ENCODE measurements at regions not wholly inside any gene's neighbourhood (a gene's known extent, or its start where the extent isn't known, plus 50 kb on each side); places are given as distances from the start of the nearest gene placed in this dataset.

DNA sequence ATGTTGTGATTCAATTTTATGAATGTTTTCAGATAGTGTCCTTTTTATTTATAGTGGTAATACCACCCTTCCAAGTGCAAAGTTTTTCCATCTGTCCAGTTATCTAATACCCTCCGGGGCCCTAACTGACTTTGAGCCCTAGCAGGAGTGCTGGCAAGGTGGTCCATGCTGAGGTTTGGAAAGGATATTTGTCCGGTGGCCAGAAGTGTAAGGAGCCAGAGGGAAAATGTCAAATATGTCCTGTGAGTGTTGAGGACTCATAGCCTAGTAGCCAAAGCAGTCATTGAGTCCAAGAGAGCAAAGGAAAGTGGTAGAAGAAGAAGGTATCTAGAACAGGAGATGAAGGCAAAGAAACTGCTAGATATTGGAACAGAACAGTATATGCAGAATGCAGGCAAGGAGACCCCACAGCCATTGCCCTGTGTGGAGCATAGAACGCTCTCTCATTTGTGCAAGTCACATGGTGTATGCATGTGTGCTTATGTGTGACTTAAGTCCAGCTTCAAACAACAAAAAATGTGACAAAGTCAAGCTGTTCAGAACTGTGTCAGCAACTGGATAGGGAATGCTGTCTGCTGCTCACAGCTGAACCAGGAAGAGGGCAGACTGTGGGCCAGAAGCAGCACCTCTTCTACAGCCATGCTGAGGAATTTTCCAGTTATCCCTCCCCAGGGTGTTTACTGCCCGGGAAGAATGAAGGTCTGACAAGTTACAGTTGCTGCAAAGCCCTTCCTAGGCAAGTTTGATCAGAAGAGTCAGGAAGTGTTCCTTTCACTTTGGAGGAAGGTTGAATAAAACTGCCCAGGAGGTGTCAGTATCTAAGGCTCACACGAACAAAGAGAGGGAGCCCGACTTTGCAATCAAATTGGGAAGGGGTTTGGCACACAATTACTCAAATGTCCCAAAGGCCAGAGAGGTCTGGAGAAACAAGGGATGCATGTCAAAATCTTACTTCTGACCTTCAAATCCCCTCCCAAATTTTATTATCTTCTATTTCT lies 463.3 kb upstream of the DMAC1 start:
- DNase-seq (ENCODE audit: low read depth in 2 of 2), result no peak

DNA sequence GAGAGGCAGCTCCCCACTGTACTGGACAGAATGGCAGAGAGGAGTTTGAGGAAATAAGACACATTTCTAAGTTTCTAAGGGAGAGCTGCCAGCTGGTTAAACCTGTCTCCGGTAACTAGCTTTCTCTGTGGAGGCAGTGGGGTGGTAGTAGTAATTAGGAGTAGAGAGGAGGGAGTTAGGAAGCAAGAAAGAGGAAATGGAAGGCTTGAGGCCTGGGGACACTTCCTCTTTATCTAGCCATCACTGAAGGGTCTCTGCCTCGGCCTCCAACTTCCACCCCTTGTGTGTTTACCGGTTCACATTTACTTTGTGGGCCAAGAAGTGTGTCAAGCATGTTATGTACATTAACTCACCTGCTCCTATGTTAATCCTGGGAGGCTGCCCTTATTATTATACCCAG lies 462.2 kb upstream of the DMAC1 start:
- DNase-seq (ENCODE audit: low read depth in 2 of 2), result no peak

DNA sequence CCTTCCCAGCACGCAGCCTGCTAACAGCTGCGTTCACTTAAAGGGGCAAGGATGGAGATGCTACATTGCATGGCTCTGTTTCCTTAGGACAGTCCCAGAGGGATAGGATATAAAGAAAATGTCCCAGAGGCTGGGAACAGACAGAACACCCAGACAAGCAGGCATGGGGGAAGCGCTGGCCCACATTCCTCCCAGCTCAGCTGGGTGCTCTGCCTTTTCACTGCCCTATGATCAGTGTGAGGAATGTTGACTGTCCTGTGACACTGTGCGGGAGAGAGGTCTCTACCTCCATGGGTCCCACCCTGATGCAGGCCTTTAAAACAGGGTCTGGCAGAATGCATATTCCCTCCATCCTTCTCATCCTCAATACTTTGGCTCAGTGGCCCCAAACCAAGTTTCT lies 459.4 kb upstream of the DMAC1 start:
- DNase-seq (ENCODE audit: low read depth in 2 of 2), result no peak

DNA sequence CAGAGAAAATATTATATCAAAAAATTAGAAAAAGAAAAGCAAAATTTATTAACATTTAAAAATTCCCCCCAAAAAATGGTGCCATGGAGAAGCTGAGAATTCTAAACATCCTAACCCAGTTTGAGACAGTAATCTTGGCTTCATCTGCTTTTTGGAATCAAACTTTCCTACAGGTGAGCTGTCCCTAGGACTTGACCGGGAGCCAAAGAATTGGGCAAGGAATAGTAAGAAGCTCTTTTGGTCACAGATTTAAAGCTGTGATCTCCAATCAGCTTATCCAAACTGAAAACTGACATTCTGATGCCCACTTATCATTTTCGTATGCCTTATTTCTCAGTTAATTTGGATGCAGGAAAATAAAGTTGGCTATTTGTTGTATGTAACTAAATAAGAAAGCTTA lies 457.3 kb upstream of the DMAC1 start:
- no peak for DNase-seq (ENCODE audit: low read depth in 2 of 2)

DNA sequence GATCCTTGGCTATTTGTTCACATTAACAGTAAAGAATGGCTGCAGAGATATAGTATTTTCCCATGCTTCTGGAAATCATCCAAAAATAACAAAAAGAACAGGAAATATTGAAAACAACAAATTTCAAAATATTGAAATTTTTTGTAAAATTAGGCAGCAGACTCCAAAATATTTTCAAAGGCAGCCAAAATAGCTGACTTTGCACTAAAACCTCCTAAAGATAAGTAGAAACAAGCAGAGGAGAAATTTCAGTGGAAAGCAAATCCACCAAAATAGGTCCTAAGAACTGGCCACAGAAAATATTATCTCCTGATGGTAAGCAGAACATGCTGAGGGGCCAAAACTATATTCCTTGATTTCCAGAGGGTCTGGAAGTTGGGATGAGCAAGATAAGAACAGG lies 456.3 kb upstream of the DMAC1 start:
- DNase-seq (ENCODE audit: low read depth in 2 of 2), result no peak

DNA sequence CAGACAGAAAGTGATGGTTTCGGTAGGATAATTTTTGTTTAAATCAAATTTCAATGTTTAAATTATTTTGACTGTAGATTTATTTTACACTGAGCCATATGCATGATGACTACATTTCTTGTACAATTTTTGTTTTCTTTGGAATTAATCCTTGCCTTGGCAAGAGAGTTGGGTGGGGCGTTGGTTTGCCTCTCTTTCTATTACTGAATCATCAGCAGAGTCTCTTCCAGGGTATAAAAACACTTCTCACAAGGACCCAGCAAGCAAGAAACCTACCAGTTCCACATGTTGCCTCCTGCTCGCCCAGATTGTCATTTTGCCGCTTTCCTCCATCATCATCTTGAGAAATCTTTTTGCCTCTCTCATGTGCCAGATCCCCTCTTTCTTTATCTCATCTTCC lies 455.0 kb upstream of the DMAC1 start:
- no peak for DNase-seq (ENCODE audit: low read depth in 2 of 2)

DNA sequence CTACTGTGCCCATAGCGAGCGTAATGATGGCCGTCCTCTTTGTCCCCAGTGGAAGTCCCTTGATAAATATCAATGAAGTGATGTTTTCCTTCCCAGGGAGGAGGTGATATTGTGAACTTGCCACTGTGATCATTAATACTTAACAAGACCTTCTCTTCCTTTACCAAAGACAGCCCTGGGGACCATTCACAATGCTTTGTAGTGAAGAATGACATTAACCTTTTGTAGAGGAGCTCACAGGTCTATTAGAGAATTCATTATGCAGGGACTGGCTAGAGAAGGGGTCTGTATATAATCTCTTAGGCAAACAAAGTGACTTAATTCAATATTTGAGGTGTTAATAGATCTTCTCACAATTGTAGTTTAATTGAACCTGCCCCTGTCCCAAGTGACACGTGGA lies 452.9 kb upstream of the DMAC1 start:
- no peak for DNase-seq (ENCODE audit: low read depth in 2 of 2)

DNA sequence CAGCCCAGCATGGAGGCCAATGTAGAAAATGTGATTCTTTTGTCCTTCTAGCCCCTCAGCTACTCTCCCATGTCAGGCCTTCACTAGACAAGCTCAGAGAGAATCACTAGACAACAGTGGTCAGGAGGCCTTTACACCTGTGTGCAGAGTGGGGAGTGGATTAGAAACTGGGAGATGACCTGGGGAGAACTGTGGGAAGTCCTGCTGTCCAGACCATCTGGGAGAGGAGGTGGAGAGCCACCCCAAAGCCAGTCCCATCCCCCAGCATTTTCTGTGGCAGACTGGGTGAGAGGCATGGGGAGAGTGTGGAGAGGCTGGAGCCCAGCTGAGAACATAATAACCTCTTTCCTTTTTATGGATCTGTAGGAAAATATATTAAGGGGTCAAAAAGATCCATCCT lies 452.0 kb upstream of the DMAC1 start:
- DNase-seq (ENCODE audit: low read depth in 2 of 2), result no peak

DNA sequence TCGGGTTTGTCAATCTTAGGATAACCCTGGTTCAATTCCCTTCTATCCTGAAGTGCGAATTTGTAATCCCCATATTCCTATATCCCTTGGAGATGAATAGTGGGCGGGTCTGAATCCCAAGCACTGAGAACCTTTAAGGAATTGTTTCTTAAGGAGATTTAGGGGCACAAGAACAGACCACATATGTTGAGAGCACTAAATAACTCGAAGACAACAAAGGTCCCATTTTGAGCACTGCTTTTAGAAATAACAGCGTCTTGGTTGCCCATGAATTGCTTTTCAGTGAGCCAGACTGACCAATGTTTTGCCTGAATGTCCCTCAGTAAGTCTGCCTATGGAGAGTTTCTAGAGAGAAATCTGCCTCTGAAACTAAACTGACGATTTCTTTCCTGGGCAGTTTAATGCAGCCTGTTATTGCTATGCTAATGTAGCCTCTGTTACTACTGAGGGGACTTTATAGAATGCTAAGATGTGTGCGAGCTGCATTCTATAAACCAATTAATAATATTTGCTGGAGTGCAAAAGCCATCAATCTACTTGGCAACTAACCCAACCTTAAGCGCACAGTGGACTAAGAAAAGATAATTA lies 445.0 kb upstream of the DMAC1 start:
- no peak for DNase-seq (ENCODE audit: low read depth in 2 of 2)

DNA sequence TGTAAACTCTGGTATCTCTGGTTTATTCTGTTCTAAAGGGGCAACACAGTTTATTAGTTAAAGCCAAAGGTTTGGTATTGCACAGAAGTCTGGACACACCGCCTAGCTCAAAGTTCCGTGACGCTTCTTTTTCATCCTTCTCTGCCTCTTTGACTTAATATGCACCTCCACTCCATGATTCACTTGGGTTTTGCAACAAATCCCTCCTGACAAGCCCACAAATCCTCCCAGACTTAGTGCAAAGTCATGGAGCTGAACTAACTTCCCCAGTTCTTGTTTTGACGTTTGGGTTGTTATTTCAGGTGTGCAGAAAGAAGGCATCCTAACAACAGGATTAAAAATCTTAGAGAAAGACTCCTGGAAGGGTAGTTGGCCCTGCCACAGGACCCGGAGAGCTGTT lies 441.6 kb upstream of the DMAC1 start:
- no peak for DNase-seq (ENCODE audit: low read depth in 2 of 2)

DNA sequence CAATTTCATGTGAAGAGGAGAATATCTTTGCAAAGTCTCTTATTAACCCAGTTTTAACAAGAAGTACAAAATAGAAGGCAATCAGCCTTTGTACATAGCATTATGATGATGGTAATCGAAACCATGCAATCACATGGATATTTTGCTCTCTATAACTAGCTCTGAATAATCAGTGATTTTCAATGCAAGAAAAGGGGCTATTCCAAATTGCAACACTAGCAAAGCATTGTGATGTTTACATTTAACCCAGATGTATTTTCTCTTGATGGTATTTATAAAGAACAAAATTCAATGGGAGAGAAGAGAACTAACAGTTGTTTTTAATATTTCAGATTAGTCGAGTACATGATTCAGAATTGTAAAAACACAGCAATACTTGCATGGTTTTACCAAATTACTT lies 437.5 kb upstream of the DMAC1 start:
- DNase-seq (ENCODE audit: low read depth in 2 of 2), result no peak

DNA sequence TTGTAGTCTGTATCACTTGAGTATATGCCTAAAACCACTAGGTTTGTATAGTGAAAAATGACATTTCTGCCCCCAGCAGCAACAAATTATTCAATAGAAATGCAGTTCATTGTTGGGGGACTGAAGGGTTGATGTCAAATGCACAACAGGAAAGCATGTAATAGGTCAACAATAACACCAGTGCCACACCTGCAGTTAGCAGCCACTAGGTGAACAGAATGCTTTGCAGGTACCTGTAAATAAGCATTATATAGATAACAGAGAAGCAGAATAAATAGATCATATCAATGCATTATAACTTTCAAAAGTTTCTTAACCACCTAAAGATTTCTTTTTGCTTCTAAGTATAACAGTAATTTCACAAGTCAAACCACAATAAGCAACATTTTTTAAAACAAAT lies 435.9 kb upstream of the DMAC1 start:
- DNase-seq (ENCODE audit: low read depth in 2 of 2), result no peak

DNA sequence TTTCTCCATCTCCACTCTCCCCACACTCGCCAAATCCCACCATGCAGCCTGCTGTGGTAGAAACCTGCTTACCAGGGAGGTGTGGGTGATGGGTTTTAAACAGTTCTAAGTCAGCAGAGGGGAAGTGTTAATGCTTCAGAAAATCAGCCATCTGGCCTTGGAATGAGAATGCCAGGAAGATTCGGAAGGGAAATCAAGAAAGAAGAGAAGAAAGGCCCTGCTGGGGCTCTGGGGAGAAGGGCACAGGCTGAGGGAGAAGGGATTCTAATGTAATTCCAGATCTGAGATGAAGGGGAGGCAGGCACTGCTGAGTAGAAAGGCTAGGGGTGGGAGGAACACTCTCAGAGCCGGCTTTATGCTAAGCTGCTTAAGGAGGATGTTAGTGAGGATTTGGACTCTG lies 434.7 kb upstream of the DMAC1 start:
- DNase-seq (ENCODE audit: low read depth in 2 of 2), result no peak

DNA sequence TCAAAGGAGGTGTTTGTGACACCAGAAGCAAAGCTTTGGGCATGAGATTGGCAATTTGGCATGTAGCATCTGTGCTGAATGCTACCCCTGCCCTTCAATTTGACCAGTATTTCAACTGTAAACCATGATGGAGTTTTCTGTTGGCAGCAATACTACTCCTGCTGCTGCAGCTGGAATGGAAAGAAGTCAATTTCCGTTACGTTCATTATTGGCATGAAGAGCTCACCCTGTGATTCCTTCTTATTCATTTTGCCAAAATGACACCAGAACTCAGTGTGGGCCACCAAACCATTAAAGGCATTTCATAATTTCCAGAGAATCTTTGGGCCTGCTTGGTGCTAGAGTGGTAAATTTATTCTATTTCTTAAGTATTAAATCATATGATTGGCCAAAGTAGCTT lies 433.1 kb upstream of the DMAC1 start:
- no peak for DNase-seq (ENCODE audit: low read depth in 2 of 2)

DNA sequence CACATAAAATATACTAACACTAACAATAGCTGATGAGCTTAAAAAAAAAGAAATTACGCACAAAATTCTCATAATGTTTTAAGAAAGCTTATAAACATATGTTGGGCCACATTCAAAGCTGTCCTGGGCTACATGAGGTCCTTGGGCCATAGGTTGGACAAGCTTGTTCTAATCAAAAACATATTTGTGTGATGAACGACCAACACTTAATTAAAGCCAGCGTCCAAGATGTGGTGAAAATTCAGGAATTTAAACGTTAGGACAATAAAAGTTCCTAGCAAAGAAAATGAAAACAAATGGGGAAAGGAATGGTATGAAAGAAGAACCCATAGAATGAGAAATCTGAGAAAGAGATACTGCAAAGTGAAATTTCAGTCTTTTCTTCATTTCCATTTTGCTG lies 429.6 kb upstream of the DMAC1 start:
- no peak for DNase-seq (ENCODE audit: low read depth in 2 of 2)

DNA sequence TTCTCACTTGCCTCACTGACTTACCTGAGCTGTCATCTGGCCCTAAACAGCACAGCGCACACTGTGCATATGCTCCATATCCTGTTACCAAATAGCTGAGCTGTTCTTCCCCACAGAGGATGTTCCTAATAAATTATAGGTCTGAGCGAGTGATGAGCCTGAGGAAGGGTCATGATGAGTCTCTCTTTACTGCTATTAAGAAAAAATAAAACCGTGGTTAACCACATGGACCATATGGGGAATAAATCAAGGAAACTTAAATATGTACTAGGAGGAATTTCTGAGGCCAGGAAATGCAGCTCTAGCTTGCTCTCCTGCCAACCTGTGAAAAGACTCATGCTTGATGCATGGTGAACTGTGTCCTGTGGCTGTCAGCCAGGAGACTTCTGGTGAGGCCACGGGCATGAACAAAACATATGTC lies 424.8 kb upstream of the DMAC1 start:
- no peak for DNase-seq (ENCODE audit: low read depth in 2 of 2)

DNA sequence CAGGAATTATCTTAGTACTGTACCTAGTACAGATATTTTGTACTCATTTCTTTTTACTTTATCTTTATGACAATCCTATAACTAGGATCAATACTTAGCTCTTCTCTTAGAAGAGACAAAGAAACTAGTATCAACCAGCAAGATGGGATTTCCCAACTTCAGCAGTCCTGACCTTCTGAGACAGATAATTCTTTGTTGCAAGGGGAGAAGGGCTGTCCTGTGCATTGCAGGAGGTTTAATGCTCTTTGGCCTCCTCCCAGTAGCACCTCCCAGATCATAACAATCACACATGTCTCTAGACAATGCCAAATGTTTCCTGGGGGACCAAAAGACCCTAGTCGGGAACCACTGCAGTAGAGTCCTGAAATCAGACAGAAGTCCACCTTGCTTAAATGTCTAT lies 424.3 kb upstream of the DMAC1 start:
- no peak for DNase-seq (ENCODE audit: low read depth in 2 of 2)

DNA sequence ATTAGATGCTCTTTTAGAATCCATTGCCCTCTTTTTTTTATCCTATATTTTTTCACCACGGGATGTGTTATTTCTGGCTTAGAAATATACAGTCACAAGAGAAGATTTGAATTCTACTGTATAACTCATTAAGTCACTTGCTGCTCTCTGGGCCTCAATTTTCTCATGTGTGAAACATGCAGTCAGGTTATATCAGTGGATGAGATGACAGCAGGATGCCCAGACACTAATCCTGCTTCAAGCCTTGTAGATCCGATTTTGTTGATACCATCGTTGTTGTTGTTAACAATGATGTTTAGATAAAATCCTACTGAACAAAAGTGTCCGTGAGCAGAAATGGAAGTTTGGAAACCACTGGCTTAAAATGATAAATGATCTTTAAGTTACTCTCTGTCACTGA lies 421.9 kb upstream of the DMAC1 start:
- no peak for DNase-seq (ENCODE audit: low read depth in 2 of 2)

DNA sequence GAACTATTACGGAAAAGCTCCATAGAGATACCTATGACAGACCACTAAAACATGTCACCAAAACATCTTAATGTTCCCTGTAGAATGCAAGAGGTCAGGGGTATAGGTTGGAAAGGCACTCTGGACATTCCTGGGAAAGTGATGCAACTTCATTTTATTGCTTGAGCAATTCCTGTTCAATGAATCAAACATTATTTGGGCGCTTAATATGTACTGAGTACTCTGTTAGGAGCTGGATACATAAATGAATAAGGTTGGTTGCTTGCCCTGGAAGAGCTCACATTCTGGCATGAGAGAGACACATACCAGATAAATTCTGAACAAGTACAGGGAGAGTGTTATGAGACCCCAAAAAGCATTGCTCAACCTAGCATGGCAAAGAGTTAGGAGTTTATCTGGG lies 408.9 kb upstream of the DMAC1 start:
- no peak for DNase-seq (ENCODE audit: low read depth in 2 of 2)

DNA sequence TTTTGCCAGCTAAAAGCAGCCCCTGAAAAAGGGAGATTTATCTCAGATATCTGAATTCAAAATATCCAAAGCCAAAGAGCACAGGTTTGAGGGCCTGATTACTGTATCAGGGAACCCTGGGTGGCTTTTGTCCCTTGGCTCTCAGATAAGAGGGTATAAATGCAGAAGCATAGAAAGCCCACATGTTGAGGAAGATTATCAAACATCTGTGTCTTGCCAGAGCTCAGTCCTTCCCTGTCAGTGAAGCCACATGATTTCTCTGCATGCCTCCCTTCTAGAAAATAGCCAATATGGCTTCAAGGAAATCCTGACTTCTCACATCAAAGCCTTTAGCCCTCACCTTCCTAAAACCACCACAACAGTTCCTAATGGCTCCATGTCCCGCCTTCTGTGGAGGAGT lies 408.0 kb upstream of the DMAC1 start:
- DNase-seq (ENCODE audit: low read depth in 2 of 2), result no peak

DNA sequence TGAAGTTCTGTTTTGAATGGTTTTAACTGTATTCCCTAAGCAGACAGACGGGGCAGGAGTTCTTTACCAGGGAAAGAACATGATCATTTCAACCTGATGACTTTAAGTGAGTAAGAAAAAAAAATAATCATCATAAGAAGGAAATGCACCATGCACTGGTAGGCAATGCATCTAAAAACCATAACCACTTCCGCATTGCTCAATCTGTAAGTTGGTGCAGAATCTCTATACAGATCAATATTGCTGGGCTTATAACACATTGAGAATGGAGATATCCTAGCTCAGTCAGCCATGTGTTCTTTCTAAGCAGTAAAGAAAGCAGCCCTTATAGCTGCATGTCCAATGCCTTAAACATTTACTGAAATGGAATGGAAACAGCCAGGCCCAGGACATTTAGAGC lies 407.1 kb upstream of the DMAC1 start:
- DNase-seq (ENCODE audit: low read depth in 2 of 2), result no peak

DNA sequence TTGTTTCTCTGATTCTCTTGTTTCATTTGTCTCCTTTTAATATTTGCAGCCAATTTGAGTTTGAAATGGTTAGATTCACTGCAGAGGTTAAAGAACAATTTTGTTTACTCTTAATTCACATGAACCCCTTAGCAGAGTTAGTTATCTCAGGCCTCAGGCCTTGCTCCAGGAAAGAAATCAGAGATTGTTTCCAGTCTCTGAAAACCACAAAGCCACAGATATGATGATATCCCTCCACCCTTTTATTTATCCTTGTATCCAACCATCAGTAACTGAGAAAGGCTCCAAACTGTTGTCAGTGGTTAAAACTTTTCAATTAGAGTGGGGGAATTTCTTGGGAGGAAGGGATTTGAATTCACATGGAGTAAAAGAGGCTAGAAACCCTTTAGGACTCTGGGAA lies 406.0 kb upstream of the DMAC1 start:
- no peak for DNase-seq (ENCODE audit: low read depth in 2 of 2)

DNA sequence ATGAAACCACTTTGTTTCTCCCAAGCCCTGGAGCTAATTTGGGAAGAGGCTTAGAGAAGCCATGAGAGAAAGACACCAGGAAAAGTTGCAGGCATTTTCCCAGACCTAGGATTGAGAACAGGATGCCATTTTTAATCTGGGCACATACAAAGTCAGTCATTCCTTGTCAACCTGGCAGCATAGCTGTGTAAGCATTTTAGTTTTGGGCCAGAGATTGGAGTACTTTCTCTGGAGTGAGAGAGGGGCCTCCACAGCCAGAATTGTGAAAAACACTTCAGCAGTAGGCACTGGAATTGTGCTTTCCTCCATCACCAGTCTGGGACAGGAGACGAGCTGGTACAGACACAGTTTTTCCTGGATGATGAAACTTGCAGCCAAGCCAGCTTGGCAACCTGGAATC lies 390.3 kb upstream of the DMAC1 start:
- no peak for DNase-seq (ENCODE audit: low read depth in 2 of 2)
